Loucy (cell line): ENCODE measurements at regions not wholly inside any gene's neighbourhood (a gene's known extent, or its start where the extent isn't known, plus 50 kb on each side); places are given as distances from the start of the nearest gene placed in this dataset.

Experiments used
- CTCF ChIP-seq: fragments of 200-600 bp; sonication (generic); conservative IDR thresholded peaks from 2 replicates; pipeline ENCODE4 v1.5.1; 2014; ENCODE audit warnings: mild to moderate bottlenecking, antibody characterized with exemption, low read length
- EZH2phosphoT487 ChIP-seq: fragments of 200-600 bp; IDR thresholded peaks from 2 replicates; pipeline ENCODE4 v1.6.1; 2018; ENCODE audit warnings: antibody characterized with exemption, mild to moderate bottlenecking, moderate library complexity, borderline replicate concordance

DNA sequence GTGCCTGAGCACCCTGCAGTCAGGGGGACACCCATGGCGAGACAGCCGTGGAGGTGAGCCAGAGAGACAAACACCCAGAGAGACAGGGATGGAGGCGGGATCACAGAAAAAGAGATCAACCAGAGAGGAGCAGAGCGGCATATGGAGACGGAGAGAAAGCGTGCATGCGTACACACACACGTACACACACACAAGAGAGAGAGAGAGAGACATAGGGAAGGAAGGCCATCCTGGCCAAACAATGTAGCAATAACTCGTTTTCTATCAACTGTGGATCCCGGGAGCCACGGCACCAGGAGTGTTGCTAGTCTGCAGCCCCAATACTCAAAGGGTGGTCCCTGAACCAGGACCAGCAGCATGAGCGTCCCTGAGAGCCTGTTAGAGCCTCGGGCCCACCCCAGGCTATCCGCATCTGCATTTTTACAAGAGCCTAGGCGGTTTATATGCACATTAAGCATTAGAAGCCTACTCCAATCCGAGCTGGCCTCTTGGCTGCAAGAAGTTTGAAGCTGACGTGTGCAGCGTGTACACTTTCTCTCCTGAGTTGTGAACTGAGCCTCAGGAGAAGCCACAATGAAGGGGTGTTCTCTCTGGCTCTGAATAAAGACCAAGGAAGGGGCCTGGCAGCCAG lies 50.1 kb upstream of the MYCN start:
- TF ChIP-seq CTCF: no peak
- no peak for TF ChIP-seq EZH2phosphoT487
